ENCODE measurements at regions not wholly inside any gene's neighbourhood (a gene's known extent, or its start where the extent isn't known, plus 50 kb on each side); places are given as distances from the start of the nearest gene placed in this dataset.

DNA sequence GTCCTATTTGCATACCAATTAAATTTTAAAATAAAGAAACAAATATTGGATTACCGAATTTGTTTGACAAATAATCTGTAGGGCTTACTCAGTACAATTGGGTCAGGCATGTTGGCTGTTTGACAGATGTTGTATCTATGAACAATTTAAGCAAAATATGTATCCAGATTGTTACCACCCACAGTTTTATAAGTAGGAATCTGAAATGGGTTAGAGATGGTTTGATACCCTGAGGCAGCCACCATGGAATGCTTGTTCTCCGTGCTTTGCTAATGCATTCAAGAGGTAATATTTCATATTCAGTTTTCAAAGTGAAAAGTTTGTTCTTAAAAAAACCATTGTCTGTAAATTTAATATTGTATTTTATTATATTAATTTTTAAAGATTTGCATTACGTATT is 285.1 kb upstream of the ARRDC3 start:
- TF ChIP-seq CTCF (conservative IDR thresholded peaks at IDR 0.05) (no peak), ZFX (IDR thresholded peaks at IDR 0.05) (no peak)
